Activated T-cell treated with anti-CD3 and anti-CD28 coated beads for 24 hours (primary cell): ENCODE measurements at regions not wholly inside any gene's neighbourhood (a gene's known extent, or its start where the extent isn't known, plus 50 kb on each side); places are given as distances from the start of the nearest gene placed in this dataset.
A peak's percentile ranks its signal among the peaks of the same experiment; 100 is the strongest.
"Not testable (repeated sequence)": the region's sequence is repeated elsewhere in the genome, so short reads cannot be mapped to it uniquely, and the experiment has no call there.

Source experiments
- DNase-seq: peaks from one replicate; pipeline ENCODE4 v3.0.0-alpha.2; 2020; ENCODE audit warnings: low read depth

DNA sequence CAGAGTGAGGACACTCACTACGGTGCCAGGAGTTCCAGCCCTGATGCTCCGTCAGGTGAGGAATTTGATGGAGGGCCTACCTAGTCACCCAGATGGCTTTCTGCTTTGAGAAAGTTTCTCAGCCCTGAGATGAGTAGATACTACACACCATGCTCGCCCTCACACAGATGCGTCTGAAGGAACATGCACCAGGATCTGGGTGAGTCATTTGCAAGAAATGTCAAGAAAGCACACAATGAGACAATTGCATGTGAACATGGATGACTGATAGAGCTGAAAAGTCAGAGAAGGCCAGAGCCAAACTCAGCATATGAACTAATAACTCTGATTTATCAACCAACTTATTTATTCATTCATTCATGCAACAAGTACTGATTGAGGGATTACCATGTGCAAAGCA, 483.9 kb downstream of the OMA1 start:
- no peak for DNase-seq

DNA sequence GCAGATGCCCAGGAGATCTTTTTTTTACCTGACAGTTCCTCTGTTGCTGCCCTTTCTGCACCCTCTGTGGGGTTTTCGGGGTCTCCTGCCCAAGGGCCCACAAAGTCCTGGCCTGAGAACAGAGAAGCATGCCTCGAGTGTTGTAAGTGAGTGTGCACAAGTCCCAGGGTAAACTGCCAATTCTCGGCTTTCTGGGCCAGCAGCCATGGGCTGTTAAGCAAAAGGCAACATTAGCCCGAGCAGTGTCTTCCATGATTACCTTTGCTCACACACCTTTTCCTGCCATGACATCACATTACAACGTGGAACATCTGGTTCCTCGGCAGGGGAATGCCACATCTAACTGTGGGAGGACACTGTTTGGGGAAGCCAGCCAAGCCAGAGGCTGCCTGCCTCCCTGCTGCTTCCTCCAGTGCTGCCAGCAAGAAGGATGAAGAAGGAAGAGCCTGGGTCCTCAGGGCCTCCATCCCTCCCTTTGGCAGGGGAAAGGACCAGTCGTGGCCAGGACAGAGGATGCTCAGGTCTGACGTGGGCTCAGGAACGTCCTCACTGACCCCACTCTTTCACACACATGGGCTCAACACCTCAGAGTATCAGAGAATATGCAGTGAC, 485.9 kb downstream of the OMA1 start:
- DNase-seq, result no peak

GRCh38 chr1:58059789-58060188, 486.7 kb downstream of the OMA1 start:
- DNase-seq, result no peak

GRCh38 chr1:58058323-58058722, 488.2 kb downstream of the OMA1 start:
- no peak for DNase-seq

DNA sequence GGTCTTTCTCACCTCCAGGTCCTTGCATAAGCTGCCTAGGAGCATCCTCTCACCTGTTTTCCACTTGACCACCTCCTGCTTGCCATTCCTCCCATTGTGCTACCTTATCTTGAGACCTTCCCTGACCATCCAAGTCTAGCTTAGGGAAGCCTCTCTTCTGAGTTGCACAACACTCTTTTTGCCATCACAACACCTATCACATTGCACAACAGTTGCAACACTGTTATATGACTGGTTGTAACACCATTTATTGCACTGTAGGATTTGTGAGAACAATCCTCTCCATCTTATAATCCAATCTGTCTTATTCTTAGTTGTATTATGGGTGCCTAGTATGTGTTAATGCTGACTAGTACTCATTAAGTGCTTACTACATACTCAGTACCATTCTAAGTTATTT, 488.7 kb downstream of the OMA1 start:
- DNase-seq, result no peak

DNA sequence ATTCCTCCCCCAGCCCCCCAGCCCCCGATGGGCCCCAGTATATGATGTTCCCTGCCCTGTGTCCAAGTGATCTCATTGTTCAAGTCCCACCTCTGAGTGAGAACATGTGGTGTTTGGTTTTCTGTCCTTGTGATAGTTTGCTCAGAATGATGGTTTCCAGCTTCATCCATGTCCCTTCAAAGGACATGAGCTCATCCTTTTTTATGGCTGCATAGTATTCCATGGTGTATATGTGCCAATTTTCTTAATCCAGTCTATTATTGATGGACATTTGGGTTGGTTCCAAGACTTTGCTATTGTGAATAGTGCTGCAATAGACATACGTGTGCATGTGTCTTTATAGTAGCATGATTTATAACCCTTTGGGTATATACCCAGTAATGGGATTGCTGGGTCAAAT, 495.3 kb downstream of the OMA1 start:
- DNase-seq, result not testable (repeated sequence)

DNA sequence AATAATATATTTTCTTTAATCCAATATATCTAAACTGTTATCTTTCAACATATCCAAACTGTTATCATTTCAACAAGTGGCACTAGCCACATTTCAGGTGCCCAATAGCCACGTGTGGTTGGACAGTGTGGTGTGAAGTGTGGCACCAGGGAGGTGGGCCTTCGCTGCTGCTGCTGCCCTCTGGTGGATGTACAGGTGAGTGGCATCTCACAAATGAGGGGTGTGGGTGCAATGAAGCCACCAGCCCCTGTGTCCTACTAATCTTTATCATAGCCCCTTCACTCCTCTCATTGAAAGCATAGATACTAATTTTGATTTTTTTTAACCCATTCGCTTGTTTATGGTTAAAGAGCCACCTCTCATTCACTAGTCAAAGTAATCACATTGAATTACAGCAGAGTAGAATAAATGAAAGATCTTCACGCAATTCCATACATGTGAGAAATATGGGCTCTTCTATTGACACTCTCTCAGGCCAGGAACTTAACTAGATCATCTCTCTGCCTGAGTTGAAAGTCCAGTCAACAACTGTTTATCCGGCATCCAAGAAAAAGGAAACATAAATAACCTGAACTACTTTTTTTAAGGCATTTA, 499.2 kb downstream of the OMA1 start:
- peak; percentile 1 for DNase-seq

DNA sequence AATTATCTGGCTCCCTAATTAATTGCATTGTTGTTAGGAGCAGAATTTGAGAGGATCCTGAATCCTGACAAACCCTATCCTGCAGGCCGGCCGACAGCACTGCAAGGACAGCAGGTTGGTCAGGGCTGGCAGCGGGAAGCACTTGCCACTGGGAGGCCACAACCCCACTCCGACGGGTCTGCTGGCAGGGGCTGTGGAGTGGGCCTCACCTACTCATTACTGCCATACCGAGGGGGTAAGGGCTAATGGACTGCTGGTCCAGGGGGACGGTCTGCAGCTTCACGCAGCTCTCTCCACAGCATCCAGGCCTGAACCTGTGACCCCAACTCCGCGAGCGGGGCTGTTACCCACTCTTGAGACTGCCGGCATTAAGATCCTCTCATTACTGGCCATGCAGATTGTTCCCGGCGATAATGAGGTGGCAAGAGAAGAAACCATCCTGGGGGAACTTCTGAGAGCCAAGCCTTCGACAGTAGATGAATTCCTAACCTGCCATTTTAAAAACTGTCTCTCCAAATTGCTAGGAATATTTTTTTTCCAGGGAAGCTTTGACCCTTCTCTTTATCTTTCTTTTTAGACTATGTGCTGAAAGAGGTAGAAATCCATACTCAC, 501.3 kb downstream of the OMA1 start:
- no peak for DNase-seq

- DNase-seq, result no peak
Observed at GRCh38 chr1:58041621-58042020, 504.9 kb downstream of the OMA1 start.

DNA sequence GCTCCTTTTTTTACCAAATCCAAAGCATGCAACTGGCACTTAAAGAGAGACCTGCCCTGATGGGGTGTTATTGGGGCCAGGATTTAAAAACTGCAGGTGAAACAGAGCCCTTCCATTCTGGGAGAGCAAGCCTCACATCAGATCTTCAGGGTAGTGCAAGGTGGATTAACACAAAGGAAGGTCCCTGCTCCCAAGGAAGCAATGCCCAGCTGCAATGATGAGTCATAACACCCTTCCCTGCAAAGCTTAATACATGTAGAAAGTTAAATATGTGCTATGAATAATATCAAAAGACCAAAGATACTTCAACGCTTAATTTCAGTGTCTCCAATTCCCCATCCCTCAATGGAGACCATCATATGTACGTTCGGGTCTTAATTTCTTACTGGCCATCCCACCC, 508.0 kb downstream of the OMA1 start:
- no peak for DNase-seq

GRCh38 chr1:58035523-58035922, 511.0 kb downstream of the OMA1 start:
- no peak for DNase-seq

GRCh38 chr1:58033311-58033710, 513.2 kb downstream of the OMA1 start:
- no peak for DNase-seq

DNA sequence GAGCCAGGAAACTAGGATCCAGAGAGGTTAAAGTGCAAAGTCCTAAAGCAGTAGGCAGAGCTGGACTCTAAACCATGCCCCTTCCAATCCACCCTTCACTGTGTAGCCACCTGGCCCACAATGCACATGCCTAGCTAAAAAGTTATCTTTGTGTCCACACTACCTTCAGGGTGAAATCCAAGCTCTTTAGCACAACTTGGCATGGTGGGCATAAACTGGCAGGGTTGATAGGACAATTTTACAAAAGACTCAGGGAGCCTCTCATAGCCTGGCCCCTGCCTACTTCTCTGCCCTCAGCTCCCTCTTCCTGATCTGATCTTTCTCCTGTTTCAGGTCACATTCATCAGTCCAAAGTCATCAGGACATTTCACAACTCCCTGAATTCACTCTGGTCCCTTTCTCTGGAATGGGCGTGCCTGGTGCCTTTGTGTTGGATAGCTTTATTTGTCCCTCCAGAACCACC, 513.9 kb downstream of the OMA1 start:
- no peak for DNase-seq

DNA sequence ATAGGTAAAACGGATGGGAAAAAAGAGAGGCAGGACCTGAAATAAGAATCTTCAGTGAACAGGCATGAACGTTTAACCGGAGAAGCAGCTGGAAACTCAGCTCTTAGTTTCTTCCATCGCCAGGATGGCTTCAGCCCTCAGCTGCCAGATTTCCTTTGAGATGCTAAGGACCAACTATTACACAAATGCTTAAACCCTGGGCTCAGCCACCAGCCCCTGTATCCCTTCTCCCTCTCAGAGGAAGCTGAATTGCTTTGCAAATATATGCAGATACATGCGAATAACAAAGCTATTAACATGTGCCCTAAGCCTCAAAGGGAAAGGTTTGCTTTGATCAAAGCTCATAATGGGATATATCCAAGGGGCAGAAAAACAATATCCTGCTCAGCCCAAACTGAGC, 515.1 kb downstream of the OMA1 start:
- DNase-seq, result no peak

DNA sequence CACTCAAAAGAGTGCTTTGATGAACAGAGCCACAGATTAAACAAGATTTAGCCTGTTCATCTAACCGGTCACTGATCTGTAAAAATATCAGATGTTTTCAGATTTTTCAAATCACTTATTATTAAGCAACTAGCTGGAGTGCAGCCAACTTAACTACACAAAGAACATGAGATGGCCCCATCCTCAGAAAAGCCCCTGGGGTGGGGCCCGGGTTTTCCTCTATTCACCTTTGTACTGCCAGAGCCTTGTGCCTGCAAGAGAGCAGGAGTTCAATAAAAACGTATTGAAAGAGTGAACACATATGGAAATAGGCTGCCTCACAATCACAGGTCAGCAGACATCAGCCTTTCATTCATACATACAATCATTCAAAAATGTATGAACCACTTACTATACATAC, 516.1 kb downstream of the OMA1 start:
- no peak for DNase-seq

DNA sequence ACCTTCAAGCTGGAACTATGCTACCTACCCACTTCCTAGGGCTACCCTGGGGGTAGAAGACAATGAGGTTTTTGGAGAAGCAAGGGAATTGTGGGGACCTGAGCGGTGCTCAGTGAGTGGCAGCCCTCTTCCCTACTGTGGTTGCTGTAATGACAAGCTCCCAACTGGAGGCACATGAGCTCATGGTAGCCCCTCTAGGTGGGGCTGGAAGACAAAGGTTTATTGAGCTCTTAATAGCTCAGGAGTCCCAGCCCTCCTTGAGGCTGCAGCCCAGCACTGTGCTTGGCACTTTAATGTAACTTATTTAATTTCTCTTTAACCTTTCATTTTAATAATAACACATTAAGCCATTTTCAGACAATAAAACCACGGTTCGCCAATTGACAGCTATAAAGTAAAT, 528.9 kb downstream of the OMA1 start:
- DNase-seq, result no peak

- DNase-seq, result no peak
Observed at GRCh38 chr1:58013237-58013636, 533.3 kb downstream of the OMA1 start.

DNA sequence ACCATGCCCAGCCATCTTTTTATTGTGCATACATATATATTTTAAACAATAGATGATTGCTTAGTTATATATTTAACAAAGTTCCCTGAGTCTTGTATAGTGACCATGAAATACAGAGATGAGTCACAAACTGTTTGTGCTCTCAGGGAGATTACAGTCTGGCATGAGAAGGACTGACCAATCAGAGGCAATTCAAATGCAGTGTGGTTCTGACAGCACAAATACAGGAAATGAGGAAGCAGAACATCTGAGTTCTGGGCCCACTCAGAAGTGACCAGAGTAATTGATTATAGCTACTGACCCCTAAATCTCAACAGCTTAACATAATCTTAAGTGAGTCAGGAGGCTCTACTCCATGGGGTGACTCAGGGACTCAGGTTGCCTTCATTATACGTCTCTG, 534.5 kb downstream of the OMA1 start:
- no peak for DNase-seq

DNA sequence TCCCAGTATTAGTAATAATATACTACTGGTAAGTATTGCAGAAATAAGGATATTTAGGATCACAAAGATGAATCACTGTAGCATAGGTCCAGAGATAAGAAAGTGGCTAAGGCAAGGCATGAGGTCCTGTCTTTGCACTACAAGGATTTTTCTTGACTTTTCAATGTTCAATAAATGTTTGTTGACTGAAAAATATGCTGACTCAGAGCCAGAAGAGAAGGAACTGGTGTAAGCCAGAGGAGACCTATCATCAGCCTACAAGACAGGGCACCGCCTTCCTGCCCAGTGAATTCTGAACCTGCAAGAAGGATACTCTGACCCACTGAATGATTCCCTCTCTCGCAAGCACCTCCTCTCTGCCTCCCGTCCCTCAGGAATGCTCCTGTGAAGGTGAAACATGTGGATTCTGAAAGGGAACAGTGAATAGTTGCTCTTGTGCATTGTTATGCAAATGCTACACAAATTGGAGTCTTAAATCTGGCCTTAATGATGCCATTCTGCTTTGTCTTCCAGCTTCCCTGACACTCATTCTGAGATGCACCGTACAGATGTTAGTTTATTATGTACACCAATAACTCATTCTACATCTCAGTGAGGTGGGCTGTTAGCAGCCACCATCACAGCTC, 540.0 kb downstream of the OMA1 start:
- no peak for DNase-seq

DNA sequence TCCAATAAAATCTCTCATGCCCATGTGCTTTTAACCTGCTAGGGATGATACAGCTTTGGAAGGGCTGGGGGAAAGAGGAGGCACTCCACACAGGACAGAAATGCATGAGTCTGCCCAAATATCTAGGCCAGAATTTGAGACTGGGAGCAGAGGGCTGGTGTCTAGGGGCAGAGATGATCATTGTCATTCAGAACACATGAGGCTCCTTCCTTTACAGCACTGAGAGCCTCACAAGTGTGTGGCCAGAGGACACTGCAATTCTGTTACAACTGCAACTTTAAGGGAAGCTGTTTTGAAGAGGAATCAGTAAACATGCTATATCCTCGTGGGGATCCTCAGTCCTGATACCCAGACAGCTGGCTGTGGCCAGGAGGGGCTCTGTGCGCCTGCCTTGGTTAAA, 541.3 kb downstream of the OMA1 start:
- no peak for DNase-seq

DNA sequence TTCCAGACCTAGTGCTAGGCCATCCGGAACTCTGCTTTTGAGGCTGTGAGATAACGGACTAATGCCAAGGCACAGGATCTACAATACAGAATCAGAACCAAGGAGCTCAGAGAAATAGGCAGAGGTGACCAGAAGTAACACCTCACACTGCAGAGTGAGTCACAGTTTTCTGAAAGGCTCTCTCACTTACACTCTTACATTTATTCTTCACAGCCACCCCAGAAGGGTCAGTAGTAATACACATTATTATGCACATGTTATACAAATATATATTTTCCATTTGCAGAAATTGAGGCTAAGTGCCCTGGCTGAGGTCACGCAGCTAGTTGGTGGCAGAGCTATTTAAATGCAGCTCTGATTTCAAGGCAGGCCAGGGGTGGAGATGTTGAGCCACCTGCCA, 542.5 kb downstream of the OMA1 start:
- no peak for DNase-seq

DNA sequence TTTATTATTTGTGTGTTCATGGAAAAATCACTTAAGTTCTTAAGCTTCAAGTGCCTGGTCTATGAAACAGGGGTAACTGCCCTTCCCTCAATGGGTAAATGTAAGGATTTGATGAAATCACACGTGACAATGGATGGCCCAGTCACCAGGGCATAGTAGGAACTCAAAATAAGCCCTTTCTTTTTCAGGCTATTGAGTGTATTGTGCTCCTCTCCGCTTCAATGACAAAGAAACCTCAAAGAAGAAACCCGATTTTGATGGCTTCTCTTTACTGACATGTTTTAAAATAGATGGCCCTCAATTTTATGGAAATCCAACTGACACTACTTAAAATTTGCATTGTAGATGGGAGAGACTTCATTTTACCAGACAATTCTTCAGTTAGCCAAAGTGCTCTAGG, 543.5 kb downstream of the OMA1 start:
- DNase-seq, result no peak

GRCh38 chr1:58000821-58001220, 545.7 kb downstream of the OMA1 start:
- no peak for DNase-seq
